SK-N-SH (cell line): ENCODE measurements at regions not wholly inside any gene's neighbourhood (a gene's known extent, or its start where the extent isn't known, plus 50 kb on each side); places are given as distances from the start of the nearest gene placed in this dataset.

Source experiments
- CTCF ChIA-PET: fragments of 300-600, 350-600 bp; formaldehyde crosslinking; extraction: SDS; loops from one replicate; lab custom pipeline; 2021; lab: Yijun Ruan, JAX
- POLR2A ChIA-PET: fragments of 350-600 bp; sonication (Branson Sonifier 250); formaldehyde crosslinking; extraction: SDS; loops from one replicate; lab custom pipeline; 2020; ENCODE audit warnings: antibody characterized with exemption, inconsistent platforms; lab: Yijun Ruan, JAX
- DNase-seq: peaks from one replicate; pipeline ENCODE4 v3.0.0; 2012
- H2AFZ ChIP-seq: fragments of 200-600 bp; sonication (generic); 2 replicates; pipeline ENCODE4 v1.8.1; 2016; ENCODE audit warnings: antibody characterized with exemption, mild to moderate bottlenecking, low read depth
- H3F3A ChIP-seq: fragments of 200-600 bp; sonication (generic); replicated peaks from 2 replicates; pipeline ENCODE3; 2016; ENCODE audit warnings: antibody characterized with exemption, mild to moderate bottlenecking; ENCODE audit not compliant: insufficient read depth
- H3K27ac ChIP-seq, 2 experiments: fragments of 200-500 bp in 1 of 2; fragments of 200-600 bp in 1 of 2; sonication (Bioruptor generic) in 1 of 2; sonication (generic), shearing (Covaris generic) in 1 of 2; 2 replicates each; pipeline versions ENCODE4 v1.5.1 to v1.6.1; 2014 to 2016; ENCODE audit warnings: low read depth in 2 of 2, inconsistent platforms in 1 of 2, low read length in 1 of 2, mild to moderate bottlenecking in 1 of 2, mixed read lengths in 1 of 2
- H3K27me3 ChIP-seq: fragments of 200-600 bp; sonication (generic), shearing (Covaris generic); 2 replicates; pipeline ENCODE4 v1.6.1; 2016; ENCODE audit warnings: mixed run types; ENCODE audit not compliant: insufficient read depth
- H3K36me3 ChIP-seq, 2 experiments: fragments of 200-500 bp in 1 of 2; fragments of 200-600 bp in 1 of 2; sonication (Bioruptor generic) in 1 of 2; sonication (generic) in 1 of 2; replicated peaks in 1 of 2; 2 replicates each; pipeline versions ENCODE3 to v1.5.1; 2014 to 2016; ENCODE audit warnings: low read length in 1 of 2, mild to moderate bottlenecking in 1 of 2; ENCODE audit not compliant: insufficient read depth in 2 of 2, control insufficient read depth in 1 of 2
- H3K4me1 ChIP-seq, 2 experiments: fragments of 200-500 bp in 1 of 2; fragments of 200-600 bp in 1 of 2; sonication (Bioruptor generic) in 1 of 2; sonication (generic), shearing (Covaris generic) in 1 of 2; 2 replicates each; pipeline versions ENCODE4 v1.5.1 to v1.6.1; 2014 to 2016; ENCODE audit warnings: low read depth in 1 of 2, low read length in 1 of 2, mixed run types in 1 of 2; ENCODE audit not compliant: insufficient read depth in 2 of 2, control insufficient read depth in 1 of 2
- H3K4me2 ChIP-seq: fragments of 200-600 bp; sonication (generic), shearing (Covaris generic); 2 replicates; pipeline ENCODE4 v1.6.1; 2017; ENCODE audit warnings: mixed run types
- H3K4me3 ChIP-seq, 2 experiments: fragments of 200-500 bp in 1 of 2; fragments of 200-600 bp in 1 of 2; sonication (Bioruptor generic) in 1 of 2; sonication (generic), shearing (Covaris generic) in 1 of 2; 2 replicates each; pipeline versions ENCODE4 v1.5.1 to v1.8.1; 2014 to 2016; ENCODE audit warnings: low read depth in 2 of 2, inconsistent platforms in 1 of 2, low read length in 1 of 2, mild to moderate bottlenecking in 1 of 2, mixed read lengths in 1 of 2, moderate library complexity in 1 of 2
- H3K79me2 ChIP-seq: fragments of 200-600 bp; sonication (generic); 2 replicates; pipeline ENCODE4 v1.8.1; 2017; ENCODE audit warnings: mild to moderate bottlenecking; ENCODE audit not compliant: insufficient read depth
- H3K9ac ChIP-seq: fragments of 200-600 bp; sonication (generic); 2 replicates; pipeline ENCODE4 v1.6.1; 2017; ENCODE audit warnings: mixed run types
- H3K9me2 ChIP-seq: fragments of 200-600 bp; sonication (generic); 2 replicates; pipeline ENCODE4 v1.6.1; 2017; ENCODE audit warnings: mixed run types
- H3K9me3 ChIP-seq: fragments of 200-600 bp; sonication (generic); 2 replicates; pipeline ENCODE4 v1.6.1; 2017; ENCODE audit warnings: mixed run types, mild to moderate bottlenecking, moderate library complexity
- H4K20me1 ChIP-seq: fragments of 200-600 bp; sonication (generic); 2 replicates; pipeline ENCODE4 v1.6.1; 2017; ENCODE audit warnings: mild to moderate bottlenecking, mixed run types; ENCODE audit not compliant: insufficient read depth
- CHD2 ChIP-seq: fragments of 150-350 bp; IDR thresholded peaks from 2 replicates; pipeline ENCODE4 v1.6.1; 2018; ENCODE audit warnings: low read length; ENCODE audit not compliant: partially characterized antibody
- CTCF ChIP-seq: fragments of 200-600 bp; sonication (generic); IDR thresholded peaks from 2 replicates; pipeline ENCODE4 v1.6.1; 2017; ENCODE audit warnings: antibody characterized with exemption, mild to moderate bottlenecking, moderate library complexity
- ELF1 ChIP-seq: IDR thresholded peaks from 2 replicates; pipeline ENCODE4 v1.4.0; 2012
- EP300 ChIP-seq, 2 experiments: IDR thresholded peaks; 2 replicates each; pipeline versions ENCODE4 v1.4.0 to v1.6.1; 2012; ENCODE audit warnings: borderline replicate concordance in 1 of 2, low read depth in 1 of 2, low read length in 1 of 2
- FOXJ3 ChIP-seq: sonication (generic); formaldehyde crosslinking; IDR thresholded peaks from 2 replicates; pipeline ENCODE4 v1.5.1; 2020; ENCODE audit warnings: mild to moderate bottlenecking, missing genetic modification reagents
- FOXM1 ChIP-seq: IDR thresholded peaks from 2 replicates; pipeline ENCODE4 v1.4.0; 2012; ENCODE audit warnings: low read depth, mild to moderate bottlenecking
- GABPA ChIP-seq: IDR thresholded peaks from 2 replicates; pipeline ENCODE4 v1.4.0; 2012; ENCODE audit warnings: low read depth, mild to moderate bottlenecking
- IRF3 ChIP-seq: fragments of 150-350 bp; IDR thresholded peaks from 2 replicates; pipeline ENCODE4 v1.6.1; 2016; ENCODE audit warnings: mild to moderate bottlenecking, low read depth, low read length
- PBX3 ChIP-seq: IDR thresholded peaks from 2 replicates; pipeline ENCODE4; 2012
- RAD21 ChIP-seq: IDR thresholded peaks from 2 replicates; pipeline ENCODE4 v1.6.1; 2012; ENCODE audit warnings: mild to moderate bottlenecking, low read length
- RCOR1 ChIP-seq: fragments of 150-350 bp; IDR thresholded peaks from 2 replicates; pipeline ENCODE4 v1.6.1; 2017; ENCODE audit warnings: antibody characterized with exemption, low read length
- REST ChIP-seq: IDR thresholded peaks from 2 replicates; pipeline ENCODE4 v1.6.1; 2012; ENCODE audit warnings: mild to moderate bottlenecking, low read depth, low read length, moderate library complexity
- RXRA ChIP-seq: IDR thresholded peaks from 2 replicates; pipeline ENCODE4 v1.4.0; 2012; ENCODE audit warnings: low read depth, mild to moderate bottlenecking, borderline replicate concordance
- SIN3A ChIP-seq: IDR thresholded peaks from 2 replicates; pipeline ENCODE4 v1.6.1; 2012; ENCODE audit warnings: low read depth, mild to moderate bottlenecking, low read length, moderate library complexity, borderline replicate concordance
- TEAD4 ChIP-seq: IDR thresholded peaks from 2 replicates; pipeline ENCODE4 v1.4.0; 2012; ENCODE audit warnings: mild to moderate bottlenecking, borderline replicate concordance; ENCODE audit not compliant: insufficient read depth
- WGBS: methylation state at CpG from one replicate; pipeline ENCODE4 v1.1.6; 2017; ENCODE audit warnings: low lambda C conversion rate; 5-methylcytosine and 5-hydroxymethylcytosine counted together

- H3K79me2 ChIP-seq: peaks cover 100% of the 10 kb centered on the region
- DNase-seq: no peak
- no peak overlapping the region for H2AFZ ChIP-seq
- TF ChIP-seq IRF3 (no peak), GABPA (no peak), RXRA (no peak), ELF1 (no peak), CTCF (no peak), RCOR1 (no peak), RAD21 (no peak), TEAD4 (no peak), PBX3 (no peak), CHD2 (no peak), FOXM1 (no peak), EP300 (IDR thresholded peaks at IDR 0.05; ENCODE audit: borderline replicate concordance in 1 of 2, low read depth in 1 of 2, low read length in 1 of 2) (no peak)
- TF ChIP-seq, all 33 proteins: peak for 0
- H3K4me2 ChIP-seq: no peak overlapping the region
- CTCF ChIA-PET: interaction anchor here (0.9 to 1.9 kb wide), 2 partner anchors 24 to 36 kb away, joined by 3 to 5 read pairs; no protein-coding TSS in a partner anchor
- H3K4me3 ChIP-seq: no peak overlapping the region
- H3K4me1 ChIP-seq: peaks cover 9 to 16% of the 10 kb centered on the region in 2 experiments; a peak in 3 of 4 replicates
- POLR2A ChIA-PET: no interaction called here
- WGBS: 86% methylated on average over 5 of the region's 5 CpGs
- no peaks in the 10 kb centered on the region for H3K9me2 ChIP-seq
- peaks cover 0 to 28% of the 10 kb centered on the region in 2 experiments for H3K36me3 ChIP-seq
- H3K27me3 ChIP-seq: no peaks in the 10 kb centered on the region
- no peak overlapping the region for H3K9ac ChIP-seq
- peaks cover 17% of the 10 kb centered on the region for H3F3A ChIP-seq
- peaks cover 93% of the 10 kb centered on the region for H4K20me1 ChIP-seq
- no peak overlapping the region for H3K27ac ChIP-seq
- H3K9me3 ChIP-seq: no peaks in the 10 kb centered on the region
Observed at GRCh38 chr6:56816370-56816769, 138.5 kb upstream of the BEND6 start.

- CTCF ChIA-PET: interaction anchor here (1.3 to 1.9 kb wide), 2 partner anchors 12 to 25 kb away, joined by 3 to 5 read pairs; no protein-coding TSS in a partner anchor
- Histone ChIP-seq H3K9me2 (no peaks in the 10 kb centered on the region), H3K36me3 (peaks cover 0 to 26% of the 10 kb centered on the region in 2 experiments), H3K79me2 (peaks cover 100% of the 10 kb centered on the region), H3K27ac (no peak overlapping the region), H2AFZ (no peak overlapping the region), H3K4me1 (peaks cover 9 to 16% of the 10 kb centered on the region in 2 experiments; a peak in 3 of 4 replicates), H4K20me1 (peaks cover 93% of the 10 kb centered on the region), H3K27me3 (no peaks in the 10 kb centered on the region), H3K4me3 (no peak overlapping the region), H3K9ac (no peak overlapping the region), H3K9me3 (no peaks in the 10 kb centered on the region), H3F3A (peaks cover 17% of the 10 kb centered on the region), H3K4me2 (no peak overlapping the region)
- DNase-seq: no peak
- no peak for TF ChIP-seq SIN3A
- no peak for TF ChIP-seq REST
- no peak for TF ChIP-seq CHD2
- TF ChIP-seq IRF3: no peak
- TF ChIP-seq ELF1: no peak
- no peak for TF ChIP-seq FOXJ3
- POLR2A ChIA-PET: no interaction called here
Observed at GRCh38 chr6:56815436-56815835, 139.5 kb upstream of the BEND6 start.
